NCI-H2227 (cell line): ENCODE measurements at regions not wholly inside any gene's neighbourhood (a gene's known extent, or its start where the extent isn't known, plus 50 kb on each side); places are given as distances from the start of the nearest gene placed in this dataset.

Experiments
- DNase-seq: peaks from one replicate; lab custom pipeline; 2025; ENCODE audit not compliant: unreplicated experiment; lab: John Stamatoyannopoulos, UW

DNA sequence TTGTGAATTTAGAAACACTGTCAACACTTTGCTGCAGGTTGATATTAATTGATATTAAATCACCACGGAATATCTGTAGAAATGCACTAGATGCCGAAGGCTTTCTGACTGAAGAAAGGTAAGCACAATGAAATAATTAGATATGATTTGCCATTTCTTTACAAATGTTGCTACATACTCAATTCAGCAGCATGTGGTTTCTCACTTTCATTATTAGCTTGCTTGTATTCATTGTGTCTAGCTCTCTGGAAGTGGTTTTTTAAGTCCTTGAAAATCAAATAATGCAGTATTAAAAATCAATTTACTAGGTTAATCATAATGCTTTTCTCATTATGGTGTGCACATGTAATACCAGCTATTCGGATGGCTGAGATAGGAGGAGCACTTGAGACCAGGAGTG is 231.3 kb upstream of the MARCKS start:
- no peak for DNase-seq

DNA sequence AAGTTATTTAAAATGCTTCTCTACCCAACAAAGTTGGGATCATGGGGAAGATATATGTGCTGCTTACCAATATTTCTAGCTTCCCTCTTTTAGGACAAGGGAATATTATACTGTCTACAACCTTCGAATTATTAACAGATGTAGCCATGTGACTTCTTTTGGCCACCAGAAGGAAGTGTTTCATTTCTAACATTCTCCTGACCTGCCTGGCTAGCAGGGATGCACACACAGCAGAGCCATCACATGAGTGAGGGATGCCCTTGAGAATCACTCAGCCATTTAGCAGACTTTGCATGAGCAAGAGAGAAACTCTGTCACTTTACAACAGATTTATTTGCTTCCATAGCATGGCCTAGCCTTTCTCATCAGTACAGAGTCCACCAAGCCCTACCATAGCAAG is 230.7 kb upstream of the MARCKS start:
- no peak for DNase-seq

DNA sequence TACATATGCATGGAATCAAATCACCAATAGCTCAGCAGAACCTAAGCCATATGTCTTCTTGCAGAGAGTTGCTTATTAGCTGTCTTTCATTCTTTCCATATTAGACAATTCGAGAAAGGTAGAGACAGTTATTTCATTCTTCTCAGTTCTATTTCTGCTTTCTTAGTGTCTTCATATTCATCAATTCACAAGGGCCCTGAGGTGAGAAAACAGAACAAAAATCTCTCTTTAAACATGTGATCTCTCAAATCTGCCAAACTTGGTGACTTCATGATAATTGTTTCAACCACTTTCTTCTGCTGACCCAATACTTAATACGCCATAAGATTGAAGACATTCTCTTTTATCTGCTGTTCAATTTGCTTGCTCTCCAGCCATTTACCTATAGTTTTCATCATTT is 229.7 kb upstream of the MARCKS start:
- no peak for DNase-seq

DNA sequence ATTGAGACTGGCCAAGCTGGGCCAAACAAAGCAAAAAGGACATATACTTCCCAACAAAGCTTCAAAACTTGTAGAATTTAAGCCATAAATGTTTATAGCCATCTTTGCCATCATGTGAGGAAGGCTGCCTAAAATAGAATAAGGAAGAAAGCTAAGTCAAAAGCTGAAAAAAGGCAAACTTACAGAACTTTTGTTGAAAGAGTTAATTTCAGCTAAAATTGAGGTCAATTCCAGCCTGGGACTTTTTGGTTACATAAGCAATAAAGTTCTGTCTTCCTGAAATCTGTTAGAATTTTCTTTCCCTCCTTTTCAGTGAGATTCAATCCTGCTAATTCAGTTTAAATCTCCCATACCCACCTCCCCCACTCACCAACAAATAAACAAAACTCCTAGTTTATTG is 227.9 kb upstream of the MARCKS start:
- no peak for DNase-seq

DNA sequence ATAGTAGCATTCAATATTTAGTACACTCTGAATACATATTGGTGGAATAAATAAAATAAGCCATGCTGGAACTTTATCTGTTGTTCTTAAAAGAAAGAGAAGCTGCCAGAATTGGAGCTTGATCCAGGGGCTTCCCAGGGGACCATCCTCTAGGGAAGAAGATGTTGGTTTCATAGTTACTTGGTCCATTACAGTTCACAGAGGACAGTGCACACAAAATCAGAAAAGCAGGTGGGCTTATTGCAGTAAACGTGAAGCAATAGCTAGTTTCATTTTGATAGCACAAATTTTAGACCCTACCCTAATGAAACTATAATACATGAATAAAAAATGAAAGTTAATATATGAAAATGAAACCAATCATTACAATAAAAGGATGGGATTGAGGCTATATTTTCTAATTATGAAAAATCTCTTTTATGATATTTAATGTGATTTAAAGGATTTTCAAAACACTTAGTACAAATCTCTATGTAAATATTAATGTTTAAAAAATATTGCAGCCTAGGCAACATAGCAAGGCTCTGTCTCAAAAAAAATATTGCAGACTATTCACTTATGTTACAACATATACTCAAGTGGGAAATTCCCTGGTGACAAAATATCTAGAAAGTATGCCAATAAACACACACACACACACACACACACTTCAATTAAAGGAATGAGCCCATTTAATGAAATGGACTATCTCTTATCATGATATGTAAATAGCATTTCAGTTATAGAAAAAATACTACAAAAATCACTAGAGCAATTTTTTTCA is 227.0 kb upstream of the MARCKS start:
- no peak for DNase-seq

DNA sequence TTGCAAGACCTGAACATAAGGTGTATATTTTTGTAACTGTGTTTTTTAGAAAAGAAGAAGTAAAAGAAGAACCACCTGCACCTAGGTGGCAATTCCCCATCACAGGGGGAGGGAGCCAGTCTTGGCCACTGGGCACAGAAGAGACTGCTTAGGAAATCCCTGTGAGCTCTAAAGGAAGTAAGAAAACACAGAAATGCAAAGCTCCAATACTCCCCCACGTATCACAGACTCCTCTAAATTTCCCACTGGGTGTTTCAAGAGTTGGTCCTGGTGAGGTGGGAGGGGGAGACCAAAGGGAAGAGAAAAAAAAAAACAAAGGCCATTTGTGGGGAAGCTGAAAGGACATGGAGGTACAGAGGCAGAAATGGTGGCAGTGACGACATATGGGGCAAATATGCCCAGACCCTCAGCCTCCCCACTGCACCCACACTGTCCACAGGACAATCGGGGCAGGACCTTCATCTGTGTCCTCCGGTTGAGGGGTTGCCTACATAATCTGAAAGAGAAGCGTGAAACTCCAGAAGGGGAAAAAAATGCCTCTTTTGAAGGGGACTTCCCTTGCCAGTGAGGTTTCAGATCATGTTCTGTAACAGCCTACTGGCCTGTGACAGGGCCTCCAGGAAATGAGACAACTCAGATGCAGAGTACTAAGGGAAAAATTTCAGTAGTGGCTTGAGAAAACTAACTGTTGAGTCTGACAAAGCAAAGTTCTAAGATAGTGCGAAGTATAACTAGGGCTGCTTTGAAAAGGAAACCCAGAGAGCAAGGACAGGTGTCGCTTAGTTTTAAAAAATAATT is 226.2 kb upstream of the MARCKS start:
- no peak for DNase-seq

DNA sequence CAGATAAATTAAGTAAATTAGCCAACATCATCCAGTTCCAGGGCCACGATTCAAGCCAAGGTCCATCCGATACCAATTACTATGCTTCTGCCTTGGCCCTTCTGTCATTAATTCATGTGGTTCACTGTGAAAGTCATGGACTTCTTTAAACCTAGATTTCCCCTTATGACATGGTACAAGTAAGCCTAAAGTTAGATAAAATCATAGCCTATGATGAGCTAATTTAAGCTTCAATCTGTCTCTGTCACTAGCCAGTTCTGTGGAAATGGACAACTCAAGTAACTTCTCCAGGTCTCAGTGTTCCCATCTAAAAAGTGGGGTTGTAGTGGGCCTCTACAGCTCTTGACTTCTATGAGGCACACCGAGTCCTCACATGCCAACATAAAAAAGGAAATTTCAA is 225.5 kb upstream of the MARCKS start:
- no peak for DNase-seq

DNA sequence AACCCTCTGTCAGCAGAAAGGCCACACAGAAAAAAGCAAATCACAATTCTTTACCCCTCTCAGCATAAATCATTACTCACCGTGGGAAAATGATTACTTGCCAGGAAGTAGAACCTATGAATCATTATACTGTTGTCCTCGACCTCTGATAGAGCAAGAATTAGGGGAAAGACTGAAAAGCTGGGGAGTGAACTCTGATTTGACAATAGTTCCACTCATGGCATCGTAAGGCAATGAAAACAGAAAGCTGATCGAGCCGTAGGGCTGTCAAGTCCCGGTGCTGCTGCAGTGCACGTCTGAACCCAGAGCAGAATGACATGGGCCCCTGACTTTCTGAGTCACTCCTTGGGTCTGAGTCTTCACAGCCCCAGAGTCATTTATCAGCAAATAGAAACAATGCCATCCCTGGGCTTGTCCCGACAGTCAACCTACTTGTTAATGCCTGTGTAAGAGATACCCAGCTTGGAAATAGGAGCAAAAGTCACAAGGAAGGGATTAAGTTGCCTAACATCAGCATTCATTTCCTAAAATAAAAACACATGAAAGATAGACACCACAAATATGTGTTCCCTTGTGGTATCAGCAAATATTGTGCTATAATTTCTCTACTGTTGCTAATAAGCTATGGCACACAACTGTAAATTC is 224.8 kb upstream of the MARCKS start:
- peak; percentile 21 for DNase-seq

DNA sequence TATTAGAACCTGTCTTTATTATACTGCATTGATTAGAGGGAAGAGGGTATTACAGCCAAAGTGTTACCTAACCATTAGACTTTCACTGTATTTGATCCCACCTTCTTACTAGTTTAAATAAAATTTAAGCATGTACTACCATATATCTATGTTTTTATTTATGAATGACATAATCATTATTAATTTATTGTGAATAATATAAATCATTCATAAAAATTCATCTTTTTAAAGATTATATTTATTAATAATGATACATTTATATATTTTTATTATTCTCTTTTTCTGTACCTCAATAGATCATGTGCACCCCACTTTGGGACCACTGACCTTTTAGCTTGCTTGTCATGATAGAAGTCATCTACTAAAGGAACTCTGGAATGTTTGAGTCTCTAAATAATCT is 223.5 kb upstream of the MARCKS start:
- no peak for DNase-seq

DNA sequence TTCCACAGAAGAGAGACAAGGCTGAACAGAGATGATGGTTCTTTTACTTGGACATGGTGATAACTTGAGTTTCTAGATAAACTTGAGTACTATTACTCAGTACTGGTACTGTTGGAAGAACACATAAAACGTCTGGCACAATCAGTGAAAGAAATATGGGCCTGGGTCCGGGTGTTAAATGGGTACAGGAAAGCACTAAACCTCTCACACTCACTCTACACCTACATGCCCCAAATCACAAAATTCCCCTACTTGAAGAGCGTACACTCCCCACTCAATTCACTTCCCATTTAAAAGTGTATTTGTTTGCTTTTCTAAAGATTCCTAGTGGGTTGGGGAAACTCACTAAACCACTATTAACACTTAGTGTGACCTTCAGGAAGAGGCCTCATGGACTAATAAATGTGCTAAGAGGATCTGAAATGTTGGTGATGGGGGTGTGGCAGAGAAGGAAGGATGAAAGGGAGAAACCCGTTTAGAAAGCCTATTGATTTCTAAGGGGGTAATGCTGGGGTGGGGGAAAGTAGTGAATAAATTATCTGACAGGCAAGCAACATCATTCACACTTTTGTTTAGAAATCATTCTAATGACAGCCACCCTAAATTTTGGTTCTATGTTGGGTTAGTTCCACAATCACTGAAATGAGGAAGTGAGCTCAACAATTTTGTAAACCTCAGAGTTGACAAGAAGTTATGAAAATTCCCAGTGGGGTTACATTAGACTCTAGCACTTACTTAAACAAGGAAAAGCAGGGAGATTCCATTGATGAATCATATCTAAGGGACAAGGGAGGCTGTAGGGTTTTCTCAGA is 222.6 kb upstream of the MARCKS start:
- DNase-seq = no peak

DNA sequence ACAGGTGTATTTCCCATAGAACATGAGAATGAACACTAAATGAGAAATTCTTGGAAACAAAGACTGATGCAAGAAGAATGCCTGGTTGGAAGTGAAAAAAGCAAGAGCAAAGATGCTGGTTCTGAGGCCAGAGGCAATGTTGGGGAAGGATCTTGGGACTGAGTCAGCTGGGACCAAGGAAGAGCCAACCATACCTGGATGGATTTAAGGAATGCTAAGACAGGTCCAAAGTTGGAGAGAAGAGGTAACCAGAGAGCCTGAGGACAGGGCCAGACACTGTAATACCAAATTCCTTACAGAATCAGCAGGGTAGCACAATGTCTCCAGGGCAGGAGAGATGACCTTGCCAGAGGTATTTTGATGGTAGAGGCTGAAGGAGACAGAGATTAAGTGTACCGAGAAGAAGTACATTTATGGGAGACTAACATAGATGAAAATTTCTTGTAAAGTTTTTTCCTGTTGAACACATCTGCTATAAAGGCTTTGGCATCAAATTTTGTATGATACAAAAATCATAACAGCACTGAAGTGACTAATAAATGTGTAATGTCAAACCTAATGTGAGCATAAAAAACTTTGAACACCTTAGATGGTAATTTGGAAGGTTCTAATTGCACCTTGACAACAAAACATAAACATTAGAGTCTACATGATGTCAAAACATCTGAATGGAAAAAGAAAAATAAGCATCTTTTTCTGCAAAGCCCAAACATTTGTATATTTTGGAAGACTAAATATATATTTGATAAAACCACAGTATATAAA is 221.7 kb upstream of the MARCKS start:
- DNase-seq = no peak

DNA sequence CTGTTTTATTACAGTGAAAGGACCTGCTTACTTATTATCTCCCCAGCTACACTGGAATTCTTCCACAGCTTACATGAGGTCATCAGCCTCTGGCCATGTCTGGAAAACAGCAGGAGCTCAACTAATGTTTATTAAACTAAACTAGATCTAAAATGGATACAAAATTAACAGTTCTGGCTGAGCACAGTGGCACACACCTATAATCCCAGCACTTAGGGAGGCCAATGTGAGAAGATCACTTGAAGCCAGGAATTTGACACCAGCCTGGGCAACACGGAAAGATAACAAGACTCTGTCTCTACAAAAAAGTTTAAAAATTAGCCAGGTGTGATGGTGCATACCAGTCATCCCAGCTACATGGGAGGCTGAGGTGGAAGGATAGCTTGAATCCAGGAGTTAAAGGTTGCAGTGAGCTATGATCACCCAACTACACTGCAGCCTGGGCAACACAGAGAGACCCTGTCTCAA is 220.8 kb upstream of the MARCKS start:
- DNase-seq = peak; percentile 2

DNA sequence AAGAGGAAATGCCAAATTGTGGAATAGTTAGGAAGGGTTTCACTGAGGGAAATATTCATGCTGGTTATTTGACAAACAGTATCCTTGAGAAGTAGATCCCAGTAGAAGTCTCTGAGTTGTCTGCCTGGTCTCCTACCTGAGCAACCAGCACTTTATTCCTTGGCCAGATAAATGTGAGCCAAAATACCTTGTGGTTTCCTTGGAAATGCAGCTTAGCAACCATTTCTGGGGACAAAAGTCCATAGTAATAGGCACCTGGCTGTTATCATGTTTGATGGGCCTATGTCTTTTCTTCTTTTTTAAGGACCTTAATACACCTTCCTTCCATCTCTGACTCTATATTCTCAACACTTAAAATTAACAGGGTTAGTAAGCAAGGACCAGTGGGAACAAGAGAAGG is 217.1 kb upstream of the MARCKS start:
- DNase-seq = no peak

DNA sequence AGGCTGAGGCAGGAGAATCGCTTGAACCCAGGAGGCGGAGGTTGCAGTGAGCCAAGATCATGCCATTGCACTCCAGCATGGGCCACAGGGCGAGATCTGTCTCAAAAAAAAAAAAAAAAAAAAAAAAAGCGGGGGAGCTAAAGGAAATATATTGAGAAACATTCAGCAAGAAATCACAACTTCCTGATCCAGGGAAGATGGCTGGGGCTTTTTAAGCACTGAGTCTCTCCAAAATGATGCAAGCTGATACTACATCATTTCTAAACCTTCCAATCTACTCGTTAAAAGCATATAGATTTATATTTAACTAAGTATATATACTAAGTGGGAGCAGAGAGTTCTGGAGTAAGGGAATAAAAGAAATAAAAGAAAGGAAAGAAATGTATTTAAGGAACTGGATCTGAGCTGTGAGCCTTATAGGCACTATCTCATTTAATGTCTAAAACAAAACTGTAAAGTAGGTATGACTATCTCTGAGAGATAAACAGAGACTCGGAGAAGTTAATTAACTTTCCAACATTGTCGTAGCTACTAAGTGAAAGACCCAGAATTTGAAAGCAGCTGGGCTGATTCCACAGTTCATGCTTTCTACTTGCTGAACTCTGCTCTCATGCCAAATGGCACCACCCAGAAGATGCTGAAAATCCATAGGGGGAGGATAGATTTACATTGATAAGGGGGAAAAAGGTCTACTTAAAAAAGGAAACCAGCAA is 215.0 kb upstream of the MARCKS start:
- no peak for DNase-seq

DNA sequence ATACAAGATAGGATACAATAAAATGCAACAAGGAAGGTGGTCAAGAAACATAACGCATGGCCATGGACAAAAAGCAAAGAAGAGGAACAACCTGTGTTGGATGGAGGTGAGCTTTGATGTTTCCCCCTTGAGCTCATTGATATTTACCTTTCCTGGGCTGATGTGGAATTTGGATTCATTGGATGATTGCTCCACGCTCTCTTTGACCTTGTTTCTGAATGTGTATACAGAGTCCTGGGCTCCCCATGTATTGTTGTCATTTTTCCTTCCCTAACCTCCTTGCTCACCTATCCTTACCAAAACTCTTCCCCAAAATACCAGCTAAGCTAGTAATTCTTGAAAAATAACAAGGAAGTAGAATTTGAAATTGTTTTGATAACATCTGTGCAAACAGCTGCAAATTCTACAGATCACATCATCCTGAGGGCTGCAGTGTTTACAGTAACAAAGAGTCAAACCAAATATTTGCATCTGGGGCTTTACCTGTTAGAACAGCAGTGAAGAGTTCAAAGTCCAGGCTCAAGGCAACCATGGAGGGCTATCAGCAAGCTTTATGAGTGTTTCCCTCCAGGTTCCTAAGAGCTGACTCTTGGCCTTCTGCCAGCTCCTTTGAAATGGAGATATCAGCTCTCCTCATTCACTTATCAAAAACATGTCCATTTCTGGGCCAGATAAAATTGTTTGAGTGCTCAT is 214.3 kb upstream of the MARCKS start:
- peak; percentile 84 for DNase-seq

DNA sequence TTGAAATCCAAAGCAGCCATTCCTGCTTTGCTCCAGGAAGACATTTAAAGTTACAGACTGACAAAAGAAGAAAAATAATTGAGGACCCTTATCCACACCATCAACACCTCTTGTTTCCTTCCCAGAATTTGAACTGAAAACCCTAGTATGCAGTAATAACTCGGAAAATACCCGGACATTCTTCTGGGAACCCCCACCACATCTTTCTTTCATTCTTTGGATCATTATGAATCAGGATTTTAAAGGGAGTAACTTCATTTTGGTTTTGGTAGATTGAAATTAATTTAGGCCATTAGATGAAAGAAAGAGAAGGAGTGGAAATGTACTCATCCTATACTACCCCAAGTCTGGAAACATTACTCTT is 213.8 kb upstream of the MARCKS start:
- DNase-seq = no peak

DNA sequence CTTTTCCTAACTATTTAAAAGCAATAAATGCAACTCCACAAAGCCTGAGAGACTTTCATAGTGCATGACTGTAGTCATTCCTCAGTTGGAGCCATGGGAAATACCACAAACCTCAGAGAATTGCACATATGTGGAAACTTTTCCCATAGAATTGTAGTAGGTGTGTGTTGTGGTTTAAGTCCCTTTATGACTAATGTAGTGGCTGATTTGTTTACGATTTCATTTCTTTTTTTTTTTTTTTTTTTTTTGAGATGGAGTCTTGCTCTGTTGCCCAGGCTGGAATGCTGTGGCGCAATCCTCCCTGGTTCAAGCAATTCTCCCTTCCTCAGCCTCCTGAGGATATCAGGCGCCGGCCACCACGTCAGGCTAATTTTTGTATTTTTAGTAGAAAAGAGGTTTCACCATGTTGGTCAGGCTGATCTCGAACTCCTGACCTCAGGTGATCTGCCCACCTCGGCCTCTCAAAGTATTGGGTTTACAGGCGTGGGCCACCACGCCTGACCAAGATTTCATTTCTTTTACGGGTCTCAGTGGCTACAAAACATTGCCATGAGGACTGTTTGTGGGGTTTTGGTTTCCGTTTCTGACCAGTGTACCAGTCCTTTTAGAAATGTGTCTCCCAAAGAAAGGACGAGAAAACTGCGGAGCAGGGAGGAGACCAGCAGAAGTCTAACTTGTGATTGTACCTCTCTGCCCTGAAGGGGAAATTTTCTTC is 212.1 kb upstream of the MARCKS start:
- no peak for DNase-seq

DNA sequence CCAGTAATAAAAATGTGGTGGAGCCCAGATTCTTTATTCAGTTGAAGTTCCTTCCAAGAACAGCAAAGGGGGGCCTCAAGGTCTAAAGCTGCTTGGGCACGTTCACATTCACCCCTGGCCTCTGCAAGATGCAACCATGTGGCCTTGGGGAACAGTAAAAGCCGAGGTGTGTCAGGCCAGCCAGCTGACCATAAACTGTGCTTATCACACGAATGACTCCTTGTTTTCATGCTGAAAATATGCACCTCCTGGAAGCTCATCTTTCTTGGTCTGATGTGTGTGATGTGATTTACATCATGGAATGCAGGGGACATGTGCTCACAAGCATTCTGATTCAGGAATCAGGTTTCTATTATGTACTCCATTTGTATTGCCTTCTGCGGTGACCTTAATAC is 211.6 kb upstream of the MARCKS start:
- DNase-seq = no peak

DNA sequence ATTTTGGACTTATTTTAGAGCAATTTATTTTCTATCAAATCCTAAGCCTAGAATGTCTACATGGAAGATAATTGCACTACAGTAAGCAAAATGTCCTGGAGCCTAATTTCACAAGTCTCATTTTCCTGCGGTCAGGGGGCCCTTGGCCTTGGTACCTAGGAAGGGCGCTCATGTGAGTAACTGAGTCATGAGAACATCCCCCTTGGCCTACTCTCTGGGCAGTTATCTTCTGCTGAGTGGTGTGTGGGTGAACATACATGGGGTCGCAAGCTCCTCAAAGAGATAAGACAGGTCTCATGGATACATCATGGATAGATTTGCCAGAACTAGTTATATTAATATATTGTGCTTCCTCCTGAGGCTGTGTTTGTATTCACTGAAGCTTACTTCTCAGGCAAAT is 211.2 kb upstream of the MARCKS start:
- DNase-seq = no peak
